Neural progenitor cell (in vitro differentiated cells): ENCODE measurements at regions not wholly inside any gene's neighbourhood (a gene's known extent, or its start where the extent isn't known, plus 50 kb on each side); places are given as distances from the start of the nearest gene placed in this dataset.

ENCODE experiments used
- EZH2 ChIP-seq: fragments of 200-600 bp; sonication (generic); IDR thresholded peaks from 2 replicates; pipeline ENCODE4 v1.6.1; 2017; ENCODE audit warnings: antibody characterized with exemption, mild to moderate bottlenecking, moderate library complexity
- EZH2phosphoT487 ChIP-seq: fragments of 200-600 bp; sonication (generic); IDR thresholded peaks from 2 replicates; pipeline ENCODE4 v1.6.1; 2017; ENCODE audit warnings: antibody characterized with exemption
- TF ChIP-seq, protein P1 (sequence below): fragments of 200-600 bp; sonication (generic); IDR thresholded peaks from 2 replicates; pipeline ENCODE4 v1.5.1; 2017; ENCODE audit warnings: antibody characterized with exemption, mild to moderate bottlenecking

DNA sequence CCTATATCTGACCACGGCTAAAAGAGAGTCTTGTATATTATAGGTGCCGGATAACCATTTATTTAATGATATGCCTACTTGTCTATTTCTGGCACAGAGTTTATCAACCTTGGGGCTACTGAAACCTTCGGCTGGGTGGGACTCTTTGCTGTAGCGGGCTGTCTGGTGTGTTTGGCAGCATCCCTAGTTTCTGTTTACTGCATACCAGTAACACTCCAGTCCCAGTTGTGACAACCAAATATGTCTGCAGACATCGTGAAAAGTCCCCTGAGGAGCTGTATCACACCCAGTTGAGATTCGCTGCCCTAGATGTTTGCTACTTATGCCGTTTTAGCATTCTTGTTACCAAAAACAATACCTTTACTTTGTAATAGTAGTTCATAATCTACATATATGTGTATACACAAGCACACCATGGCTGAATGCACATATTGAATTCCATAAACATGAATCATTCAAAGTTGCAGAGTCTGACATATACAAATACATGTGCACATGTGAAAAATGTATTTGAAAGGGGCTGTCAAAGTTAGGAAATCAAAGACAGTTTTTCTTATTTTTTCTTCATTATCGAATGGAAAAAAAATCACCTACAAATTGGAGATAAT, 89.1 kb upstream of the SHISA6 start:
- TF ChIP-seq EZH2 = no peak
- TF ChIP-seq EZH2phosphoT487 = no peak
- TF ChIP-seq, protein P1, sequence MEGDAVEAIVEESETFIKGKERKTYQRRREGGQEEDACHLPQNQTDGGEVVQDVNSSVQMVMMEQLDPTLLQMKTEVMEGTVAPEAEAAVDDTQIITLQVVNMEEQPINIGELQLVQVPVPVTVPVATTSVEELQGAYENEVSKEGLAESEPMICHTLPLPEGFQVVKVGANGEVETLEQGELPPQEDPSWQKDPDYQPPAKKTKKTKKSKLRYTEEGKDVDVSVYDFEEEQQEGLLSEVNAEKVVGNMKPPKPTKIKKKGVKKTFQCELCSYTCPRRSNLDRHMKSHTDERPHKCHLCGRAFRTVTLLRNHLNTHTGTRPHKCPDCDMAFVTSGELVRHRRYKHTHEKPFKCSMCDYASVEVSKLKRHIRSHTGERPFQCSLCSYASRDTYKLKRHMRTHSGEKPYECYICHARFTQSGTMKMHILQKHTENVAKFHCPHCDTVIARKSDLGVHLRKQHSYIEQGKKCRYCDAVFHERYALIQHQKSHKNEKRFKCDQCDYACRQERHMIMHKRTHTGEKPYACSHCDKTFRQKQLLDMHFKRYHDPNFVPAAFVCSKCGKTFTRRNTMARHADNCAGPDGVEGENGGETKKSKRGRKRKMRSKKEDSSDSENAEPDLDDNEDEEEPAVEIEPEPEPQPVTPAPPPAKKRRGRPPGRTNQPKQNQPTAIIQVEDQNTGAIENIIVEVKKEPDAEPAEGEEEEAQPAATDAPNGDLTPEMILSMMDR = no peak
